IMR-90 (cell line): ENCODE measurements at regions not wholly inside any gene's neighbourhood (a gene's known extent, or its start where the extent isn't known, plus 50 kb on each side); places are given as distances from the start of the nearest gene placed in this dataset.

ENCODE experiments used
- ATAC-seq: fragments of 200-7000 bp; cut with Tn5 transposase; 2 replicates; pipeline ENCODE4 v1.9.1; 2020; ENCODE audit warnings: low read depth, mild to moderate bottlenecking, moderate library complexity
- BruUV-seq: library from RNA; stranded (reverse); fragments of 400-500 nt; replicated peaks from 2 replicates; lab custom pipeline; 2021; lab: Mats Ljungman, UMichigan
- CTCF ChIA-PET: fragments of 300-600 bp; formaldehyde crosslinking; extraction: SDS; loops from one replicate; lab custom pipeline; 2021; ENCODE audit warnings: antibody characterized with exemption; lab: Yijun Ruan, JAX
- POLR2A ChIA-PET: fragments of 300-600 bp; sonication (Branson Sonifier 250); formaldehyde crosslinking; loops from one replicate; lab custom pipeline; 2022; ENCODE audit warnings: antibody characterized with exemption; ENCODE audit not compliant: unreplicated experiment; lab: Charles Lee
- DNase-seq: peaks from one replicate; pipeline ENCODE4 v3.0.0; 2013
- H2AFZ ChIP-seq: replicated peaks from 2 replicates; pipeline ENCODE3; 2013; ENCODE audit warnings: low read length, mild to moderate bottlenecking; ENCODE audit not compliant: poor library complexity
- H2AK5ac ChIP-seq: 2 replicates; pipeline ENCODE4 v1.6.1; 2013; ENCODE audit warnings: low read depth, low read length, inconsistent platforms
- H2AK9ac ChIP-seq: replicated peaks from 2 replicates; pipeline ENCODE3; 2013; ENCODE audit warnings: mild to moderate bottlenecking, low read depth, low read length, moderate library complexity; ENCODE audit not compliant: poor library complexity
- H2BK120ac ChIP-seq: 2 replicates; pipeline ENCODE4 v1.6.1; 2013; ENCODE audit warnings: low read depth, low read length, inconsistent platforms
- H2BK15ac ChIP-seq: 3 replicates; pipeline ENCODE4 v1.6.1; 2013; ENCODE audit warnings: low read depth, low read length, inconsistent platforms
- H2BK20ac ChIP-seq: 2 replicates; pipeline ENCODE4 v1.6.1; 2013; ENCODE audit warnings: low read depth, mild to moderate bottlenecking, inconsistent platforms, low read length, moderate library complexity
- H2BK5ac ChIP-seq: 2 replicates; pipeline ENCODE4 v1.6.1; 2013; ENCODE audit warnings: mild to moderate bottlenecking, low read depth, low read length, inconsistent platforms; ENCODE audit not compliant: poor library complexity, severe bottlenecking
- H3K14ac ChIP-seq: replicated peaks from 2 replicates; pipeline ENCODE4 v1.6.1; 2013; ENCODE audit warnings: low read depth, low read length, inconsistent platforms
- H3K18ac ChIP-seq: 2 replicates; pipeline ENCODE4 v1.6.1; 2013; ENCODE audit warnings: low read depth, low read length, control low read depth
- H3K23ac ChIP-seq: 2 replicates; pipeline ENCODE4 v1.6.1; 2013; ENCODE audit warnings: low read depth, low read length, inconsistent platforms
- H3K27ac ChIP-seq: 2 replicates; pipeline ENCODE4 v1.5.1; 2013; ENCODE audit warnings: mild to moderate bottlenecking, control low read depth, low read length; ENCODE audit not compliant: insufficient read depth
- H3K27me3 ChIP-seq: 2 replicates; pipeline ENCODE4 v1.6.1; 2013; ENCODE audit warnings: low read length; ENCODE audit not compliant: control insufficient read depth, insufficient read depth
- H3K36me3 ChIP-seq: 2 replicates; pipeline ENCODE4 v1.6.1; 2013; ENCODE audit warnings: low read length, mixed read lengths; ENCODE audit not compliant: control insufficient read depth, insufficient read depth
- H3K4ac ChIP-seq: 2 replicates; pipeline ENCODE4 v1.6.1; 2013; ENCODE audit warnings: low read depth, low read length, inconsistent platforms
- H3K4me1 ChIP-seq: 2 replicates; pipeline ENCODE4 v1.6.1; 2013; ENCODE audit warnings: low read length, mixed read lengths; ENCODE audit not compliant: control insufficient read depth, insufficient read depth
- H3K4me2 ChIP-seq: 2 replicates; pipeline ENCODE4 v1.6.1; 2013; ENCODE audit warnings: low read depth, mild to moderate bottlenecking, control low read depth, low read length, moderate library complexity
- H3K4me3 ChIP-seq: 2 replicates; pipeline ENCODE4 v1.5.1; 2013; ENCODE audit warnings: low read depth, mild to moderate bottlenecking, control low read depth, low read length, moderate library complexity; ENCODE audit not compliant: insufficient read depth
- H3K56ac ChIP-seq: 2 replicates; pipeline ENCODE4 v1.6.1; 2013; ENCODE audit warnings: low read length, inconsistent platforms; ENCODE audit not compliant: insufficient read depth; ENCODE audit errors: extremely low read depth
- H3K79me1 ChIP-seq, 2 experiments: 2 replicates each; pipeline ENCODE4 v1.6.1; 2013; ENCODE audit warnings: low read length in 2 of 2, inconsistent platforms in 1 of 2, low read depth in 1 of 2
- H3K9ac ChIP-seq: 2 replicates; pipeline ENCODE4 v1.6.1; 2013; ENCODE audit warnings: low read depth, low read length, control low read depth
- H3K9me1 ChIP-seq: 2 replicates; pipeline ENCODE4 v1.6.1; 2013; ENCODE audit warnings: low read length, inconsistent platforms; ENCODE audit not compliant: insufficient read depth
- H3K9me3 ChIP-seq: 2 replicates; pipeline ENCODE4 v1.6.1; 2013; ENCODE audit warnings: low read length; ENCODE audit not compliant: control insufficient read depth, insufficient read depth
- H4K20me1 ChIP-seq: 2 replicates; pipeline ENCODE4 v1.6.1; 2013; ENCODE audit warnings: low read length, inconsistent platforms; ENCODE audit not compliant: insufficient read depth
- H4K5ac ChIP-seq: 2 replicates; pipeline ENCODE4 v1.6.1; 2013; ENCODE audit warnings: mild to moderate bottlenecking, low read depth, low read length, control low read depth
- H4K8ac ChIP-seq, 2 experiments: 2 replicates each; pipeline ENCODE4 v1.6.1; 2013; ENCODE audit warnings: low read depth in 2 of 2, low read length in 2 of 2, control low read depth in 1 of 2, inconsistent platforms in 1 of 2
- H4K91ac ChIP-seq: 2 replicates; pipeline ENCODE4 v1.6.1; 2013; ENCODE audit warnings: low read depth, low read length, inconsistent platforms; ENCODE audit not compliant: insufficient read depth
- BHLHE40 ChIP-seq: fragments of 150-350 bp; IDR thresholded peaks from 2 replicates; pipeline ENCODE4 v1.6.1; 2016; ENCODE audit warnings: mild to moderate bottlenecking, low read depth, low read length
- CEBPB ChIP-seq: IDR thresholded peaks from 2 replicates; pipeline ENCODE4 v1.6.1; 2012; ENCODE audit warnings: low read depth, low read length, improper control_type of control experiment
- CHD1 ChIP-seq: IDR thresholded peaks from 2 replicates; pipeline ENCODE4 v1.6.1; 2012; ENCODE audit warnings: low read depth, low read length, improper control_type of control experiment
- FOS ChIP-seq: fragments of 150-350 bp; IDR thresholded peaks from 2 replicates; pipeline ENCODE4 v1.6.1; 2016; ENCODE audit warnings: low read depth, low read length
- MAFK ChIP-seq: IDR thresholded peaks from 2 replicates; pipeline ENCODE4 v1.6.1; 2012; ENCODE audit warnings: low read depth, low read length, improper control_type of control experiment
- MAZ ChIP-seq: IDR thresholded peaks from 2 replicates; pipeline ENCODE4 v1.6.1; 2012; ENCODE audit warnings: low read depth, mild to moderate bottlenecking, low read length, improper control_type of control experiment, moderate library complexity, borderline replicate concordance
- MXI1 ChIP-seq: IDR thresholded peaks from 2 replicates; pipeline ENCODE4 v1.6.1; 2012; ENCODE audit warnings: low read depth, mild to moderate bottlenecking, low read length, moderate library complexity, borderline replicate concordance
- NFE2L2 ChIP-seq: fragments of 150-350 bp; IDR thresholded peaks from 2 replicates; pipeline ENCODE4 v1.6.1; 2016; ENCODE audit warnings: low read depth, mild to moderate bottlenecking, low read length
- POLR2A ChIP-seq: IDR thresholded peaks from 2 replicates; pipeline ENCODE4 v1.6.1; 2012; ENCODE audit warnings: mild to moderate bottlenecking, low read depth, low read length
- RAD21 ChIP-seq: IDR thresholded peaks from 2 replicates; pipeline ENCODE4 v1.6.1; 2012; ENCODE audit warnings: low read length, improper control_type of control experiment
- RCOR1 ChIP-seq: IDR thresholded peaks from 2 replicates; pipeline ENCODE4 v1.6.1; 2012; ENCODE audit warnings: mild to moderate bottlenecking, low read length, improper control_type of control experiment; ENCODE audit not compliant: insufficient replicate concordance
- RFX5 ChIP-seq: IDR thresholded peaks from 2 replicates; pipeline ENCODE4 v1.8.0; 2012; ENCODE audit warnings: low read depth, mild to moderate bottlenecking, low read length, moderate library complexity
- SMC3 ChIP-seq: fragments of 150-350 bp; IDR thresholded peaks from 2 replicates; pipeline ENCODE4 v1.6.1; 2016; ENCODE audit warnings: low read depth, mild to moderate bottlenecking, antibody characterized with exemption, low read length, moderate library complexity
- WGBS, 2 experiments: methylation state at CpG; one replicate each; pipeline versions ENCODE4 v1.1.5 to v1.1.7; 2013; ENCODE audit warnings: missing lambda C conversion rate in 2 of 2; ENCODE audit not compliant: insufficient read length in 1 of 2; ENCODE audit errors: extremely low coverage in 2 of 2; 5-methylcytosine and 5-hydroxymethylcytosine counted together
- dilution Hi-C: fragments of 300-500 bp; cut with HindIII; formaldehyde crosslinking; loops from one replicate; pipeline ENCODE4 v1.14.3; 2018; ENCODE audit warnings: low sequenced_read_pairs; ENCODE audit not compliant: unreplicated experiment
- in situ Hi-C: fragments of 300-500 bp; cut with MboI; formaldehyde crosslinking; loops from 3 replicates; pipeline ENCODE4 v1.14.3; 2019; ENCODE audit warnings: low sequenced_read_pairs, inconsistent platforms, mixed read lengths
- intact Hi-C: fragments of 100-400 bp; cut with micrococcal nuclease; formaldehyde crosslinking; loops from 2 replicates; pipeline ENCODE4 v1.10.0; 2022
- TF ChIP-seq, protein P1 (sequence below): conservative IDR thresholded peaks from 2 replicates; pipeline ENCODE4 v1.5.1; 2012; ENCODE audit warnings: mild to moderate bottlenecking, low read depth, low read length, improper control_type of control experiment
- TF ChIP-seq, protein P2 (sequence below): fragments of 150-350 bp; IDR thresholded peaks from 2 replicates; pipeline ENCODE4 v1.6.1; 2016; ENCODE audit warnings: low read depth, mild to moderate bottlenecking, low read length, moderate library complexity, borderline replicate concordance
- TF ChIP-seq, protein P3 (sequence below): fragments of 150-350 bp; IDR thresholded peaks from 2 replicates; pipeline ENCODE4 v1.6.1; 2017; ENCODE audit warnings: mild to moderate bottlenecking, antibody characterized with exemption, low read length, low read depth

DNA sequence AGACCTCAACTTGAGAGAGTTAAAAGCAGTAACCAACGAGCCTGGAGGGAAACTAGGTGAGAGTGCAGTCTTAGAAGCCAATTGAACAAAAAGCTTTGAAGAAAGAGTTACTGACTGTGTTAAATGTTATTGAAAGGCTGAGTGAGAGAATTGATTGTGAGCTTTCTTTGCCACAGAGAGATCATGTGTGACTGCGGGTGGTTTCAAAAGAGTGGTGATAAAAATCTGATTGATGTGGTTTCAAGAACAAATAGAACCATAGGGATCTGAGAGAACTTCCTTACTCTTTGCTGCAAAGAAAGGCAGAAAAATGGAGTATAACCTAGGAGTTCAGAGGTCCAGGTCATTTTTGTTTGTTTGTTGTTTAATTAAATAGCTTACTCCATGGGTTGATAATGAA lies 759.9 kb upstream of the ALCAM start:
- Histone ChIP-seq H3K9me1 (no peaks in the 10 kb centered on the region), H2AK9ac (no peak overlapping the region), H2BK15ac (no peak overlapping the region), H2BK5ac (no peak overlapping the region), H4K91ac (no peak overlapping the region), H3K23ac (no peak overlapping the region), H2AK5ac (no peak overlapping the region), H2AFZ (no peak overlapping the region), H2BK120ac (no peak overlapping the region), H3K9me3 (no peaks in the 10 kb centered on the region), H3K14ac (no peak overlapping the region), H3K56ac (no peak overlapping the region), H3K9ac (no peak overlapping the region), H4K5ac (no peak overlapping the region), H3K27ac (no peak overlapping the region), H3K4me1 (no peaks in the 10 kb centered on the region), H3K4me3 (no peak overlapping the region), H3K4ac (no peak overlapping the region), H3K4me2 (no peak overlapping the region), H3K36me3 (no peaks in the 10 kb centered on the region), H3K27me3 (no peaks in the 10 kb centered on the region), H3K18ac (no peak overlapping the region), H2BK20ac (no peak overlapping the region), H4K20me1 (no peaks in the 10 kb centered on the region), H3K79me1 (no peaks in the 10 kb centered on the region), H4K8ac (no peak overlapping the region)
- TF ChIP-seq RCOR1 (no peak), POLR2A (no peak), CHD1 (no peak), BHLHE40 (no peak), RAD21 (no peak), MXI1 (no peak), CEBPB (no peak), MAFK (no peak), FOS (no peak), MAZ (no peak), RFX5 (no peak), NFE2L2 (no peak), SMC3 (no peak)
- TF ChIP-seq, protein P1, sequence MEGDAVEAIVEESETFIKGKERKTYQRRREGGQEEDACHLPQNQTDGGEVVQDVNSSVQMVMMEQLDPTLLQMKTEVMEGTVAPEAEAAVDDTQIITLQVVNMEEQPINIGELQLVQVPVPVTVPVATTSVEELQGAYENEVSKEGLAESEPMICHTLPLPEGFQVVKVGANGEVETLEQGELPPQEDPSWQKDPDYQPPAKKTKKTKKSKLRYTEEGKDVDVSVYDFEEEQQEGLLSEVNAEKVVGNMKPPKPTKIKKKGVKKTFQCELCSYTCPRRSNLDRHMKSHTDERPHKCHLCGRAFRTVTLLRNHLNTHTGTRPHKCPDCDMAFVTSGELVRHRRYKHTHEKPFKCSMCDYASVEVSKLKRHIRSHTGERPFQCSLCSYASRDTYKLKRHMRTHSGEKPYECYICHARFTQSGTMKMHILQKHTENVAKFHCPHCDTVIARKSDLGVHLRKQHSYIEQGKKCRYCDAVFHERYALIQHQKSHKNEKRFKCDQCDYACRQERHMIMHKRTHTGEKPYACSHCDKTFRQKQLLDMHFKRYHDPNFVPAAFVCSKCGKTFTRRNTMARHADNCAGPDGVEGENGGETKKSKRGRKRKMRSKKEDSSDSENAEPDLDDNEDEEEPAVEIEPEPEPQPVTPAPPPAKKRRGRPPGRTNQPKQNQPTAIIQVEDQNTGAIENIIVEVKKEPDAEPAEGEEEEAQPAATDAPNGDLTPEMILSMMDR = no peak
- TF ChIP-seq, protein P2, sequence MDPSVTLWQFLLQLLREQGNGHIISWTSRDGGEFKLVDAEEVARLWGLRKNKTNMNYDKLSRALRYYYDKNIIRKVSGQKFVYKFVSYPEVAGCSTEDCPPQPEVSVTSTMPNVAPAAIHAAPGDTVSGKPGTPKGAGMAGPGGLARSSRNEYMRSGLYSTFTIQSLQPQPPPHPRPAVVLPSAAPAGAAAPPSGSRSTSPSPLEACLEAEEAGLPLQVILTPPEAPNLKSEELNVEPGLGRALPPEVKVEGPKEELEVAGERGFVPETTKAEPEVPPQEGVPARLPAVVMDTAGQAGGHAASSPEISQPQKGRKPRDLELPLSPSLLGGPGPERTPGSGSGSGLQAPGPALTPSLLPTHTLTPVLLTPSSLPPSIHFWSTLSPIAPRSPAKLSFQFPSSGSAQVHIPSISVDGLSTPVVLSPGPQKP = no peak
- TF ChIP-seq, protein P3, sequence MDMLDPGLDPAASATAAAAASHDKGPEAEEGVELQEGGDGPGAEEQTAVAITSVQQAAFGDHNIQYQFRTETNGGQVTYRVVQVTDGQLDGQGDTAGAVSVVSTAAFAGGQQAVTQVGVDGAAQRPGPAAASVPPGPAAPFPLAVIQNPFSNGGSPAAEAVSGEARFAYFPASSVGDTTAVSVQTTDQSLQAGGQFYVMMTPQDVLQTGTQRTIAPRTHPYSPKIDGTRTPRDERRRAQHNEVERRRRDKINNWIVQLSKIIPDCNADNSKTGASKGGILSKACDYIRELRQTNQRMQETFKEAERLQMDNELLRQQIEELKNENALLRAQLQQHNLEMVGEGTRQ = no peak
- intact Hi-C loops (no loop called here), dilution Hi-C loops (no loop called here), in situ Hi-C loops (loop anchor here (10.0 to 25.0 kb wide), 2 partner anchors 758 to 930 kb away; partner anchors contain the start of gene ALCAM)
- no CpG with 5 or more reads among the region's 2 CpGs for WGBS, 2 experiments
- no peak for ATAC-seq
- no peak for DNase-seq
- ChIA-PET POLR2A (no interaction called here), CTCF (interaction anchor here (0.7 kb wide), 1 partner anchor 8 kb away, joined by 3 read pairs; no protein-coding TSS in a partner anchor)
- BruUV-seq = no TSS peak
